ENCODE measurements at regions not wholly inside any gene's neighbourhood (a gene's known extent, or its start where the extent isn't known, plus 50 kb on each side); places are given as distances from the start of the nearest gene placed in this dataset.
"Not testable (repeated sequence)": the region's sequence is repeated elsewhere in the genome, so short reads cannot be mapped to it uniquely, and the experiment has no call there.

DNA sequence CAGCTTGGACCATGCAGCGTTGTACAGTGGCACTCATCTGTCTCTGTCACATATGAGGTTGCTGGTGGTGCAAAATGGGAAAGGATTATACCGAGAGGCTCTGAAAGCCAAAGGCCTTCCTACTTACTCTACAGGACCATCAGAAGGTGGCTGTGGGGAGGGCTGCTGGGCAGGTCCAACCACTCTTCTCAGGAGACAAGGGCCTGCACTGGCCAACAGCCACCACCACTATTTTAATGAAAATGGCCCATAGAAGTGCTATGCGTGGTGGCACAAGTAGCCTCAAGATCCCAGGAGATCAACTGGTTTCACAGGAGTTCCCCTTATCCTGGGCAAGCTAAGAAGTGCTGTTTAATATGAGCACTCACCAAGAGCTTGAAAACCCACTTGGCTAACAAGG, 52.3 kb downstream of the MRPL57 start:
- intact Hi-C loops (cut with DNase I), result no loop called here
- DNase-seq, result no peak

DNA sequence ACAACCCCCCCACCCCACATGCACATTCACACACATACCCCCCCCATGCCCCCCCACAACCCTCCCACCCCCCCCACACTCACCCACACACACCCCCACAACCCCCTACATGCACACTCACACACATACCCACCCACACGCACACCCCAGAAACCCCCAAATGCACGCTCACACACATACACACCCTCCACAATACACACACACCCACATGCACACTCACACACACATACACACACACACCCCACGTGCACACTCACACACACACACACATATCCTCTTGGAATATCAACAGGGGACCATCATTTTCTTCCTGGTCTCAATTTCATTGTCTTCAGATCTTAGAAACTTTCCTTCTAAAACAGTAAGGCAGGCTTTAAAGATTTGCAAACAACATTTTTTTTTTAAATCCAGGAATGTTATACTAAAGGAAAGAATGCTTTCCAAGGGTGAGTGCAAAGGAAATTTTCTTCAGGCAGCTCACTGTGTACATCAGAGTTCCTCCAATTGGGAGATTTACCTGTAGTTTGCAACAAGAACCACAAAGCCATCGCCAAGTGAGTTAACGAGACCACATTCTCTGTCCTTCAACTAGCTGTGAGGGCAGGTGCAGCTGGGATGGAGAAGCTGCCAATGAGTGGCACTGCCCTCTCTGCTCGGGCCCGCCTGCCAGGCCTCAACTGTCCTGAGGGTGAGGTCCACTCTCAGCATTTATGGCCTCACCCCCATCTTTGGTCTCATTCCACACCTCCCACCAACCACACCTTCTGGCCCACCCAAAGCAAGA, 53.0 kb downstream of the MRPL57 start:
- DNase-seq, result no peak
- intact Hi-C loops (cut with DNase I), result no loop called here

- DNase-seq, result no peak
- intact Hi-C loops (cut with DNase I), result no loop called here
Measured at GRCh38 chr13:21230516-21230915, 54.1 kb downstream of the MRPL57 start.

DNA sequence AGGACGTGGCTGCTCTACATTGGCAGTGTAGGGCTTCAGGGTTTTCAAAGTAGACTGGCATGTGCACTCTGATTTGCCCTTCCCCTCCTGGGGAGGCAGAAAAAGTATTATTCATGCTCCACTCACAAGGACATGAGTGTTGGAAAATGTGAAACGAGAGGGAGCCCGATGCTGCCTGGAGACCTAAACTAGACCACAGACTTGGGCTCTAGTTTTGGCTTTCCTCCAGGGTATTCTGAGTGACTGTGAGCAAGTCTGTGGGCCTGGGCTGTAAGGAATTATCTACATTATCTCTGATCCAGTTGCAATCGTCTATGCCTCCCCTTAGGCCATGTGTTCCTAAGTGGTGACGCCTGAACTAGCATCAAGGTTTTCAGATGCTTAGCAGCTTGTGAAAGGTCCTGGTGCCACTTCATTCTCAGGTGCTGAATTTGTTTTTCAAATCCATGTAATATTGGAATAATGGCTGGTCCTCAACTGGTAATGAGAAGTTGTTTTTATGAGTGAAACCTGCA, 55.0 kb downstream of the MRPL57 start:
- DNase-seq, result no peak
- intact Hi-C loops (cut with DNase I), result no loop called here

GRCh38 chr13:21232196-21232595, 55.7 kb downstream of the MRPL57 start:
- DNase-seq, result no peak
- intact Hi-C loops (cut with DNase I), result no loop called here

DNA sequence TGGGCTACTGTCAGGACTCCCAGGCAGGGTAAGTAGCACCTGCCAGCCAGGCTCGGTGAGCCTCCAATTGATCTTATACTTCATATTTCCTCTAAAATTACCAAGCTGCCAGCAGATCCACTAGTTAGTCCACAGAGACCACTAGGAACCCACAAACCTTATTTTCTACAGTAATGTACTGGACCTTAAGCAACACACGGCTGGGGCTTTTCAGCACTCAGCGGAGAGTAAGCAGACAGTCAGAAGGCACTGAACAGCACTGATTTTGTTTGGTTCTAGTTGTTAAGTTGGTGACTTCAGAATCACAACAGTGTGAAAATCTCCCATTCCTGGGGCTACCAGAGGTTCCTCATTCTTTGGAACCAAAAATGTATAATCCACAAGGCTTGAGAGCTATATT, 56.1 kb downstream of the MRPL57 start:
- intact Hi-C loops (cut with DNase I), result no loop called here

DNA sequence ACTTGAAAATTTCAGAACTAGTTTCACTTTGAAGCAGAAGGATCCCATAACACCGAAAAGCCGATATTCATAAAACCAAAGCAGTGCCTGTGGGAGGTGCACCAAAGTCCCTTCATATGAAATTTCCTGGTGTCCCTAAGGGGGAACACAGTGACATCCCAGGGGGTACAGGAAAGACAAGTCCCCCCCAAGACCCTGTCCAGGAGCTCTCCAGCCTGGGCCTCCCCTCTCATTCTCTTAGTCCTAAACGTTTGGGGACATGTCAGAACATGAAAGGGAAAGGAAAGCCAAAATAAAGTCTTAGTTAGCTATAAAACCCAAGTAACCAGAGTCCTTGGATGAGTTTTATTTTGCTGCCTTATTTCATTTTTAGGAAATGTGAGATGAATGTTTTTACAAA, 56.6 kb downstream of the MRPL57 start:
- intact Hi-C loops (cut with DNase I), result no loop called here
- no peak for DNase-seq

More for the DNA sequence above, 56.1 kb downstream of the MRPL57 start:
- no peak for DNase-seq

- DNase-seq, result peak in 1 of 10 donors; percentile 26
- intact Hi-C loops (cut with DNase I), result no loop called here
Measured at GRCh38 chr13:21234526-21234925, 58.1 kb downstream of the MRPL57 start.

- DNase-seq, result no peak
- intact Hi-C loops (cut with DNase I), result no loop called here
Measured at GRCh38 chr13:21235174-21235573, 58.7 kb downstream of the MRPL57 start.

DNA sequence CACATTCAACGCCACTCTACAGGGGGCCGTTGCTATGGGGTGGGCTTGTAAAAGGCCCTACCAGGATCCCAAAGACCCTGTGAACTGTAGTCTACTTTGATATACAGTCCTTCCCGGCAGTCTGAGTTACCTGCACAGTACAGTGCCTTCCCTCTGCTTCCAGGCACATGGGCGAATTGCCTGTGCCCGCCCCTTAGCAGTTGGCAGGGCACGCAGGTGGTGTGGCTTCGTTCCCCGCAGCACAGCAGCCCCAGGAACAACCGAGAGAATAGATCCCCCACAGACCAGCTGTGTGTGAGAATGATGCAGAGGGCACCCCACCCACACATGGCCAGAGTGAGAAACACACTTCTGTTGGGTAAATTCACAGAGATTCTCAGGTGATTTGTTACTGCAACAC, 60.6 kb downstream of the MRPL57 start:
- intact Hi-C loops (cut with DNase I), result no loop called here

DNA sequence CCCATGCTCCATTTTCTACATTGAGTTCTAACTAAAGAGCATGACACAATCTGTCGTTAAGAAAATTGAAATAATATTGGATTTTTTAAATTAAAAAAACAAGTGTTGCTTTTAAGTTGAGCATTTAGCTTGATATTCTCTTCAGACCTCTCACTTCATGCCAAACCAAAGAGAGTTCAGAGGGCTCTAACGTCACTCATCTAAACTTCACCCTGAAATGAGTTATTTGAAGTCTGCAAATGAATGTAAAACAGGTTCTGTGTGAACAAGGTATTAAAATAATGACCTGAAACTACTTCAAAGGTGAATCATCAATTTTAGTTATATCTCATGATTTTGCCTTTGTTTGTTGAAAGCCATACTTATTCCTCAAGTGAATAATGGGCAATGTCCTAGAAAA, 61.8 kb downstream of the MRPL57 start:
- DNase-seq, result no peak
- intact Hi-C loops (cut with DNase I), result no loop called here

More for the DNA sequence above, 60.6 kb downstream of the MRPL57 start:
- no peak for DNase-seq

- intact Hi-C loops (cut with DNase I), result no loop called here
Measured at GRCh38 chr13:21240586-21240985, 64.1 kb downstream of the MRPL57 start.

DNA sequence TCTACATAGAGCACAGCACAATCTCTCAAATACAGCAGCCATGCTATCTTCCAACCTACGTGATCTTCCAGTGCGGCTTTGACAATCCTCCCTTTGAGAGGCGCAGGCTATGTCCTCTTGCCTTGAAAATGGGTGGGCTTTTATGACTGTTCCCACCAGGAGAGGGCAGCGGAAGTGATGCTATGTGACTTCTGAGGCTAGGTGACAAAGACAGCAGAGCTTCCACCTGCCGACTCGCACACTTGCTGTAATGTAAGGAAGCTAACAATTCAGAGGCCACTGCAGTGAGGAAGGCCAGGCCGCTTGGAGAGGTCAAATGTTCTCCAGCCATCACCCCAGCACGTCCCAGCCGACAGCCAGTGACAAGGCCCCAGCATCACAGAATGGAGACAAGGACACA, 65.8 kb downstream of the MRPL57 start:
- intact Hi-C loops (cut with DNase I), result no loop called here

More at GRCh38 chr13:21240586-21240985, 64.1 kb downstream of the MRPL57 start:
- DNase-seq, result no peak

DNA sequence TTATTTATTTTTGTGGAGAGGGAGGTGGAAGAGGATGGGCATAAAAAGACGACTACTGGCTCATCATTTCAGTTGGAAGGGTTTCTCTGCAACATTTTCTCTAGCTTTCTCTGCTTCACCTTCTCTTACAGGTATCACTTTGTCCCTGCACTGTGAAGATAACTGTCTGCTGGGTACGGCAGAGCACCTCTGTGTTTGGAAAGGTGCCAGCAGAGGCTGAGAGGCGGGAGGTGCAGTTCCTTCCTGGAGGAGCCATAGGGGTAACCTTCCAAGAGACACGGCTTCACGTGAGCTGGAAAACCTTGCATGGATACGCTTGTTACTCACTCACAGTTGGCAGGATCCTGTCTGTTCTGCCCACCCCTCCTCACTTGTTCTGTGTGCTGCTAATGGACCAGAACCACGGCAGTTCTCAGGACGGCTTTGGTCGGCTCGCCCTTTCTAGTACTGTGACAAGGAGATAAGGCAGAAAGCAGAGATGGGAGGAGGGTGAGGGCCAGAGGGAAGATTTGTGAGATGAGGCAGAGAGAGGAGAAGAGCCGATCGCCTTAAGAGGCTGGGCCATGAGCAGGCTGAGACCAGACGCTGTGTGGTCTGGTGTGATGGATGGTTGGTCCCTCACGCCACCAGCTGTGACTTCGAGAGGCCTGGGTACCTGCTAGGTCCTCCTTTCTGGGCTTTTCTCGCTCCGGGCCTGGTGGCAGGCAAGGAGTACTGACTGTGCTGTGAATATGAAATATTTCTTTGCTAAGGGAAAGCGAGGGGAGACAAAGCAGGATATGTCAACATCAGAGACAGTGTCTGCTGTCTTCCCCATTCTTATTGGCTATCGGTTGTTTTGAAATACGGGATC, 66.8 kb downstream of the MRPL57 start:
- intact Hi-C loops (cut with DNase I), result no loop called here
- DNase-seq, result no peak

More for the DNA sequence above, 65.8 kb downstream of the MRPL57 start:
- no peak for DNase-seq

DNA sequence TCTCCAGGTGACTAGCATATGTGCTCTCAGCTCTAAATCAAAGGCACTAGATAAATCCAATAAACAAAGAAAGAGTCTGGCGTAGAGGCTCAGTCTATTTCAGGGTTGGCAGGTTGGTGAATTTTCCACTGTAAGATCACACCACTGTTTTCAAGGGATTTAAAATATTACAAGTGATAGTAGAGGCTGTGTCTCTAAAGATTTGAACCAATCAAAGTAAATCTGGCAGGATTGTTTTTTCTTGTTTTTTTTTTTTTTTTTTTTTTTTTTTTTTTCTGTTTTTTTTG, 67.4 kb downstream of the MRPL57 start:
- DNase-seq; intact Hi-C loops (cut with DNase I): not testable (repeated sequence)

DNA sequence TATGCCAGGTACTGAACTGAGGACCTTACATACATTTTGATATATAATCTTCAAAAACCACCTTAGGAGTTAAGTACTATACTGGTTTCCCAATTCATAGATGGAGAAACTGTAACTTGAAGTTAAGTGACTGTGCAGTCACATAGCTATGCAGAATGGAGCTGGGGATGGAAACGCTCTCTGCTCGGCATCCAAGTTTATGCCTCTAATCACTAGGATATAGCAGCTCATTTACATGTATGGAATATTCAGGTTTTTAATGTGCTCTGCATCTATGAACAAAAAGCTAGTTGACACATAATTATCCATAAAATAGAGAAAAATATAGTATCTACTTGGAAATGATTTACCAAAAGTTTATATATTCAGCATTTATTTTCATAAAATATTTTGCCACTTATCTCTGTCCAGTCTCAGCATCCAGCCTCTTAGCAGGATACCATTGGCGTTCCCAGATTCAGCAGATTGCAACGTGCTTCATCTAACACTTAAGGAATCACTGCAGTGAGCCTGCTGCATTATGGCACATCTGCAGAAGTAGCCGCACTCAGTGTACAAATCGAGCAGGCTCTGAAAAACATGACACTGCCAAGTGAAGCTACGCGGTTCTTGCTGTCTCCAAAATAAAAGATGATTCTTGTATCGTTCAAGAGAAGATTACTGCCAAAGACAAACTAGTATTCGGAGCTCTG, 70.4 kb downstream of the MRPL57 start:
- no peak for DNase-seq
- intact Hi-C loops (cut with DNase I), result no loop called here

DNA sequence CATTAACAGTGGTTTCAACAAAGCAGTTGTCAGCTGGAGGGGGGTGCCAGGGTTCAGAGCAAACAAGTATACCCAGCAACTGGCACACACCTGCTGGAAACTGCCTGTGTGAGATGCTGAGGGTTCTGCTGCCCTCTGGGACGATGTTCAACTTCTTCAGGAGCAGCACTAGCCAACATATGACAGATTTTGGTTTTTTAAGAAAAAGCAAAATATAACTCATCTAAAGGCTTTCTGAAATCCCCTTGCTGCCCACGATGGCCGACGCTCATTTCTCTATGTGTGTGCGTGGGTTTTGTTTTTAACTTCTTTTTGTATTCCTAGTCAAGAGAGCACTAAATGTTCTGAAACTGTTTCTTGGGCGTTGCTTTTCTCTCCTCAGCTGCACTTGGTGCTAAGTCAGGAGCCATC, 79.9 kb downstream of the MRPL57 start:
- peak in 2 of 10 donors; percentile 59 to 70 for DNase-seq

GRCh38 chr13:21256891-21257290, 80.4 kb downstream of the MRPL57 start:
- intact Hi-C loops (cut with DNase I), result no loop called here

More for the DNA sequence above, 79.9 kb downstream of the MRPL57 start:
- intact Hi-C loops (cut with DNase I), result no loop called here

GRCh38 chr13:21259571-21260455, 83.4 kb downstream of the MRPL57 start:
- intact Hi-C loops (cut with DNase I), result no loop called here
- peak in 3 of 10 donors; percentile 68 to 81 (median 73) for DNase-seq

More at GRCh38 chr13:21256891-21257290, 80.4 kb downstream of the MRPL57 start:
- DNase-seq, result no peak

All from posterior cingulate gyrus (tissue), 11 donors.